ENCODE measurements at regions not wholly inside any gene's neighbourhood (a gene's known extent, or its start where the extent isn't known, plus 50 kb on each side); places are given as distances from the start of the nearest gene placed in this dataset.

DNA sequence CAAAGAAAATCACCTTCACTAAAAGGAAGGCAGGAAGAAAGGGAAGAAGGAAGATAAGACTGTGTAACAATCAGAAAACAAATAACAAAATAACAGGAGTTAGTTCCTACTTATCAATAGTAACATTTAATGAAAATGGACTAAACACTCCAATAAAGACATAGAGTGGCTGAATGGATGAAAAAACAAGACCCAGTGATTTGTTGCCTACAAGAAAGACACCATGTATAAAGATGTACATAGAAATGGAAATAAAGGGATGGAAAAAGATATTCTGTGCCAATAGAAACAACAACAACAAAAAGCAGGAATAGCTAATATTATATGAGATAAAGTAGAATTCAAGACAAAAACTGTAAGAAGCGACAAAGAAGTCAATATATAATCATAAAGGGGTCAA lies 116.8 kb downstream of the LURAP1L start:
- TF ChIP-seq NFIC (IDR thresholded peaks at IDR 0.05) = no peak
- TF ChIP-seq YY1 (IDR thresholded peaks at IDR 0.05; ENCODE audit: low read depth) = no peak
- TF ChIP-seq ZBTB7A (IDR thresholded peaks at IDR 0.05; ENCODE audit: low read depth) = no peak

All from Ishikawa (cell line).